Naive thymus-derived CD4-positive, alpha-beta T cell (primary cell): ENCODE measurements at regions not wholly inside any gene's neighbourhood (a gene's known extent, or its start where the extent isn't known, plus 50 kb on each side); places are given as distances from the start of the nearest gene placed in this dataset.
A peak's percentile ranks its signal among the peaks of the same experiment; 100 is the strongest.

ENCODE experiments used
- ATAC-seq: fragments of 150-1000 bp; cut with Tn5 transposase; 2 replicates; pipeline ENCODE4 v1.10.0; 2021; ENCODE audit warnings: mild to moderate bottlenecking, moderate library complexity
- CTCF ChIA-PET: fragments of 350-600 bp; sonication (Branson Sonifier 250); formaldehyde crosslinking; loops from one replicate; lab custom pipeline; 2021; ENCODE audit warnings: antibody characterized with exemption; lab: Charles Lee
- POLR2A ChIA-PET: fragments of 350-600 bp; sonication (Branson Sonifier 250); formaldehyde crosslinking; loops from one replicate; lab custom pipeline; 2021; ENCODE audit warnings: antibody characterized with exemption, inconsistent platforms; lab: Charles Lee
- DNase-seq, 9 donors: peaks; one replicate each; pipeline versions ENCODE4 v3.0.0 to v3.0.0-alpha.2; 2020 to 2022; ENCODE audit warnings: mixed read lengths in 1 of 9
- H3K27ac ChIP-seq: one replicate; pipeline ENCODE4 v1.7.0; 2013; ENCODE audit warnings: mild to moderate bottlenecking, low read depth, low read length, moderate library complexity
- H3K27me3 ChIP-seq, 2 donors: one replicate each; pipeline ENCODE4 v1.7.0; 2013; ENCODE audit warnings: low read length in 2 of 2, mild to moderate bottlenecking in 2 of 2, moderate library complexity in 2 of 2; ENCODE audit not compliant: control insufficient read depth in 2 of 2, insufficient read depth in 2 of 2
- H3K36me3 ChIP-seq, 3 experiments: 1 replicate in 2 of 3; 2 replicates in 1 of 3; pipeline ENCODE4 v1.7.0; 2013; ENCODE audit warnings: low read length in 3 of 3, mild to moderate bottlenecking in 3 of 3, moderate library complexity in 1 of 3; ENCODE audit not compliant: insufficient read depth in 3 of 3, control insufficient read depth in 2 of 3
- H3K4me1 ChIP-seq, 2 donors: one replicate each; pipeline ENCODE4 v1.7.0; 2013; ENCODE audit warnings: low read length in 2 of 2, mild to moderate bottlenecking in 2 of 2, moderate library complexity in 1 of 2; ENCODE audit not compliant: control insufficient read depth in 2 of 2, insufficient read depth in 2 of 2
- H3K4me3 ChIP-seq: 2 replicates; pipeline ENCODE4 v1.7.0; 2013; ENCODE audit warnings: mild to moderate bottlenecking, low read length
- H3K9me3 ChIP-seq, 3 experiments: 1 replicate in 2 of 3; 2 replicates in 1 of 3; pipeline ENCODE4 v1.7.0; 2013; ENCODE audit warnings: low read length in 3 of 3; ENCODE audit not compliant: control insufficient read depth in 2 of 3
- H3K27ac Mint-ChIP-seq, 9 donors: one replicate each; pipeline ENCODE4 v1.8.0; 2020 to 2022; ENCODE audit warnings: mixed read lengths in 9 of 9, mild to moderate bottlenecking in 8 of 9, moderate library complexity in 5 of 9, inconsistent platforms in 2 of 9
- H3K27me3 Mint-ChIP-seq, 5 donors: one replicate each; pipeline ENCODE4 v1.8.0; 2021 to 2022; ENCODE audit warnings: mixed read lengths in 5 of 5, mild to moderate bottlenecking in 1 of 5
- H3K36me3 Mint-ChIP-seq, 5 donors: one replicate each; pipeline ENCODE4 v1.8.0; 2020 to 2022; ENCODE audit warnings: mixed read lengths in 5 of 5, mild to moderate bottlenecking in 3 of 5, inconsistent platforms in 1 of 5
- H3K4me1 Mint-ChIP-seq, 7 donors: one replicate each; pipeline ENCODE4 v1.8.0; 2020 to 2022; ENCODE audit warnings: mixed read lengths in 7 of 7, mild to moderate bottlenecking in 3 of 7, inconsistent platforms in 1 of 7
- H3K4me3 Mint-ChIP-seq, 10 donors: one replicate each; pipeline ENCODE4 v1.8.0; 2020 to 2022; ENCODE audit warnings: mild to moderate bottlenecking in 10 of 10, mixed read lengths in 10 of 10, moderate library complexity in 6 of 10, inconsistent platforms in 2 of 10
- H3K9me3 Mint-ChIP-seq, 11 donors: one replicate each; pipeline ENCODE4 v1.8.0; 2020 to 2022; ENCODE audit warnings: mixed read lengths in 11 of 11, mild to moderate bottlenecking in 4 of 11, inconsistent platforms in 1 of 11, moderate library complexity in 1 of 11
- intact Hi-C, 2 donors: fragments of 100-400 bp; cut with micrococcal nuclease; formaldehyde crosslinking; loops; one replicate each; pipeline ENCODE4 v1.15.1; 2023

- no peaks in the 10 kb centered on the region for H3K4me1 ChIP-seq
- H3K36me3 Mint-ChIP-seq = peaks cover 37 to 89% (median 81%) of the 10 kb centered on the region in 5 donors
- H3K36me3 ChIP-seq = peaks cover 0 to 53% (median 0%) of the 10 kb centered on the region in 3 experiments
- ChIA-PET POLR2A (no interaction called here), CTCF (no interaction called here)
- no peaks in the 10 kb centered on the region for H3K27me3 ChIP-seq
- H3K4me1 Mint-ChIP-seq = peaks cover 0 to 4% (median 0%) of the 10 kb centered on the region in 7 donors
- H3K4me3 Mint-ChIP-seq = no peak overlapping the region
- no peak overlapping the region for H3K4me3 ChIP-seq
- intact Hi-C loops = no loop called here
- no peak overlapping the region for H3K27ac ChIP-seq
- H3K9me3 Mint-ChIP-seq = peaks cover 7 to 28% (median 16%) of the 10 kb centered on the region in 11 donors
- ATAC-seq = no peak
- no peaks in the 10 kb centered on the region for H3K27me3 Mint-ChIP-seq
- peak overlapping the region in 1 of 9 donors; percentile 51 for H3K27ac Mint-ChIP-seq
- H3K9me3 ChIP-seq = peaks cover 0 to 8% (median 0%) of the 10 kb centered on the region in 3 experiments
- DNase-seq = no peak
Observed at GRCh38 chr10:49463605-49464004, 67.7 kb upstream of the DRGX start.

GRCh38 chr10:49458869-49459268 is 63.0 kb upstream of the DRGX start:
- Histone ChIP-seq H3K27me3 (no peaks in the 10 kb centered on the region), H3K4me1 (no peaks in the 10 kb centered on the region), H3K36me3 (peaks cover 0 to 43% (median 0%) of the 10 kb centered on the region in 3 experiments), H3K9me3 (peaks cover 0 to 21% (median 0%) of the 10 kb centered on the region in 3 experiments), H3K4me3 (no peak overlapping the region), H3K27ac (no peak overlapping the region)
- DNase-seq (no peak), ATAC-seq (no peak)
- intact Hi-C loops = no loop called here
- Mint-ChIP-seq H3K27ac (no peak overlapping the region), H3K27me3 (no peaks in the 10 kb centered on the region), H3K36me3 (peaks cover 34 to 91% (median 89%) of the 10 kb centered on the region in 5 donors), H3K4me3 (no peak overlapping the region), H3K4me1 (peaks cover 0 to 4% (median 0%) of the 10 kb centered on the region in 7 donors), H3K9me3 (peaks cover 10 to 44% (median 22%) of the 10 kb centered on the region in 11 donors)
- CTCF ChIA-PET = no interaction called here
- POLR2A ChIA-PET = no interaction called here

GRCh38 chr10:49457686-49458085 is 61.8 kb upstream of the DRGX start:
- H3K27ac ChIP-seq = no peak overlapping the region
- H3K27me3 ChIP-seq = no peaks in the 10 kb centered on the region
- H3K4me3 ChIP-seq = no peak overlapping the region
- no peaks in the 10 kb centered on the region for H3K4me1 ChIP-seq
- DNase-seq (no peak), ATAC-seq (no peak)
- POLR2A ChIA-PET = no interaction called here
- Mint-ChIP-seq H3K27ac (no peak overlapping the region), H3K27me3 (no peaks in the 10 kb centered on the region), H3K4me3 (peak overlapping the region in 1 of 10 donors; percentile 23), H3K36me3 (peaks cover 33 to 89% (median 85%) of the 10 kb centered on the region in 5 donors), H3K9me3 (peaks cover 7 to 47% (median 25%) of the 10 kb centered on the region in 11 donors), H3K4me1 (peaks cover 0 to 4% (median 0%) of the 10 kb centered on the region in 7 donors)
- H3K36me3 ChIP-seq = peaks cover 0 to 43% (median 0%) of the 10 kb centered on the region in 3 experiments
- peaks cover 0 to 29% (median 3%) of the 10 kb centered on the region in 3 experiments for H3K9me3 ChIP-seq
- intact Hi-C loops = no loop called here
- CTCF ChIA-PET = interaction anchor here (1.0 kb wide), 1 partner anchor 16 kb away, joined by 3 read pairs; no protein-coding TSS in a partner anchor

- no peaks in the 10 kb centered on the region for H3K36me3 ChIP-seq
- H3K27me3 Mint-ChIP-seq = peaks cover 0 to 4% (median 0%) of the 10 kb centered on the region in 5 donors
- H3K27me3 ChIP-seq = no peaks in the 10 kb centered on the region
- peaks cover 0 to 23% (median 5%) of the 10 kb centered on the region in 3 experiments for H3K9me3 ChIP-seq
- no peak overlapping the region for H3K27ac ChIP-seq
- peaks cover 2 to 20% (median 7%) of the 10 kb centered on the region in 5 donors for H3K36me3 Mint-ChIP-seq
- CTCF ChIA-PET = no interaction called here
- H3K27ac Mint-ChIP-seq = no peak overlapping the region
- POLR2A ChIA-PET = no interaction called here
- DNase-seq (no peak), ATAC-seq (no peak)
- no peaks in the 10 kb centered on the region for H3K4me1 Mint-ChIP-seq
- no peaks in the 10 kb centered on the region for H3K4me1 ChIP-seq
- intact Hi-C loops = no loop called here
- H3K4me3 ChIP-seq = no peak overlapping the region
- no peak overlapping the region for H3K4me3 Mint-ChIP-seq
- H3K9me3 Mint-ChIP-seq = peaks cover 6 to 67% (median 40%) of the 10 kb centered on the region in 11 donors
Observed at GRCh38 chr10:49448924-49449323, 53.0 kb upstream of the DRGX start.

GRCh38 chr10:49446031-49446430 is 50.1 kb upstream of the DRGX start:
- Histone ChIP-seq H3K4me3 (no peak overlapping the region), H3K27me3 (no peaks in the 10 kb centered on the region), H3K9me3 (peaks cover 0 to 7% (median 0%) of the 10 kb centered on the region in 3 experiments), H3K4me1 (peaks cover 7% of the 10 kb centered on the region in 2 donors), H3K36me3 (no peaks in the 10 kb centered on the region), H3K27ac (no peak overlapping the region)
- ChIA-PET CTCF (no interaction called here), POLR2A (no interaction called here)
- peaks cover 0 to 16% (median 12%) of the 10 kb centered on the region in 7 donors for H3K4me1 Mint-ChIP-seq
- peaks cover 0 to 12% (median 4%) of the 10 kb centered on the region in 5 donors for H3K27me3 Mint-ChIP-seq
- peaks cover 0 to 12% (median 0%) of the 10 kb centered on the region in 5 donors for H3K36me3 Mint-ChIP-seq
- no peak overlapping the region for H3K27ac Mint-ChIP-seq
- no peak for DNase-seq
- intact Hi-C loops = no loop called here
- peaks cover 2 to 39% (median 18%) of the 10 kb centered on the region in 11 donors for H3K9me3 Mint-ChIP-seq
- ATAC-seq = no peak
- no peak overlapping the region for H3K4me3 Mint-ChIP-seq
